T-helper 1 cell treated with Interleukin-12 subunit alpha and Interleukin-12 subunit beta and Interleukin-4 antibody, amounts not matched to agents 30 ng/mL and 1 ng/mL, for 36 hours (primary cell): ENCODE measurements at regions not wholly inside any gene's neighbourhood (a gene's known extent, or its start where the extent isn't known, plus 50 kb on each side); places are given as distances from the start of the nearest gene placed in this dataset.

ENCODE experiments used
- intact Hi-C: fragments of 100-400 bp; cut with micrococcal nuclease; formaldehyde crosslinking; loops from one replicate; pipeline ENCODE4 v1.15.1; 2024

GRCh38 chr6:1065986-1066385 lies 245.9 kb upstream of the FOXQ1 start:
- intact Hi-C loops, result no loop called here

GRCh38 chr6:1063671-1064355 lies 248.1 kb upstream of the FOXQ1 start:
- intact Hi-C loops, result no loop called here

DNA sequence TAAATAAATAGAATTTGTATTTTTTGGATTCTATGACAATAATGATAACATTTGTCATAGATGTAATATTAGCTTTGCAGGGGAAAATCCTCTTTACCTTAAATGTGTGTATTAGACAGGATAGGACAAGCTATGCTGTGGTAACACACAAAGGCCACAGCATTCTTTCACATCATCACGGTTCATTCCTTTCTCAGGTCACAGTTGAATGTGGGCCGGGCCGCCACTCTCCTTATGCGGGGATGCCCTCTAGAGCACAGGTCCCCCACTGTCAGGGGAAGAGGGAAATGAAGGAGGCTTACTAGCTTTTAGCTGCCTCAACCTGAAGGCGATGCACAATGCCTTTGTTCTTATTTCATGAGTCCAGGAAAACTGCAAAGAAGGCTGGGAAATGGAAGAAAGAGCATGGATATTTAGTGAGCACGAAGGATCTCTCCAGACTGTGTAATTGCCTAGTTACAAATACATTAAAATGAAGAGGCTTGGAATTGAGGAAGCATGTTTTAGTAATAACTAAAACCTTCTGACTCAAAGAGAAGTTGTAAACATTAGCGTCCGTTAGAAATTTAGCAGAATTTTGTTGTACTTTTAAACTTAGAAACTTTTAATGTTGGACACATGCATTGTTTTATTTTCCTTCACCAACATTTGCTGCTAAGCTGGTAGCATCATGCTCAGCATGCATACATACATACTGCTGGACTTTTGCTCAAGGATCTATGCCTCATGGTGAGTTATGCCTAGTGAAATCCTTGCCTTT lies 248.9 kb upstream of the FOXQ1 start:
- intact Hi-C loops, result no loop called here

- intact Hi-C loops, result no loop called here
These were observed 252.3 kb upstream of the FOXQ1 start for GRCh38 chr6:1059596-1059995.

DNA sequence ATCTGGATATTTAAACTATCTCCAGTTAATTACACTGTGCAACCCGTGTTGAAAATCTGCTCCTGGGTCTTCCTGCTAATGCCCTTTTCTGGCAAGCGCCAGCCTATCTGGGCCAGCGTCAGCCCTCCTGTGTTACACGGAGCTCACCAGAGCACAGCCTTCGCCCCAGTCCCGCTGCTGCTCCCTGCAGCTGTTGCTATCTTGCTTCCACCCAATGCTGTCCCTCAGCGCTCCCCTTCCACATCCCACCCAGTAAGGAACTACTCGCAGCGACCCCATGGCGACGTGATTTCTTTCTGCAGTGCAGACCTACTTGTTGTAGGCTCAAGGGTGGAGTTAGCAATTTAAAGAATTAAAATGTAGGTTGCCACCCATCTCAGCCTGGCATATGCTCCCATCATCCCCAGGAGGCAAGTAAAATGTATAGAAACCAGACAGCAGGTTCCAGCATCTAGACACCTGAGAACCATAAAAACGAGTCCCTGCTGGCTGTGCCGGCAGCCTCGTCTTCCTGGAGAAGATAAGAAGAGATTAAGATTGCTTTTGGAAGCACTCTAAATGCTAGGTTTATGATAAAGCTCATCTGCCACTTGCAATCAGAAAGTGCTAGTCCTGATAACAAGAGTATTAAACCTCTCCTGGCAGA lies 254.3 kb upstream of the FOXQ1 start:
- intact Hi-C loops, result no loop called here

GRCh38 chr6:1055015-1055921 lies 256.6 kb upstream of the FOXQ1 start:
- intact Hi-C loops, result no loop called here

DNA sequence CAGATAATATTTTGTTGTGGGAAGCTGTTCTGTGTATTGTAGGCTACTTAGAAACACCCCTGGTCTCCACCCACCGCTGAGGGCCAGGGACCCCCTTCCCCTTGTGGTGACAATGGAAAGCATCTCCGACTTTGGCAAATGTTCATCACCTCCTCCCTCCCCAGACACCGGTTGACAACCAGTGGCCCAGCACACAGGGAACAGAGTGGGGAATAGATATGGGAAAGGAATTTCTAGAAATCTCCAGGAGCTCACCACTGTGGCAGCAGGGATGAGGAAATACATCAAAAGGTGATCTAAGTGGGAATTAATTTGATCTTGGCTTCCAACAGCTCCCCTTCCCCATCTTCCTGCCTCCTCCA lies 257.3 kb upstream of the FOXQ1 start:
- intact Hi-C loops, result no loop called here

GRCh38 chr6:1053586-1053985 lies 258.3 kb upstream of the FOXQ1 start:
- intact Hi-C loops, result no loop called here

DNA sequence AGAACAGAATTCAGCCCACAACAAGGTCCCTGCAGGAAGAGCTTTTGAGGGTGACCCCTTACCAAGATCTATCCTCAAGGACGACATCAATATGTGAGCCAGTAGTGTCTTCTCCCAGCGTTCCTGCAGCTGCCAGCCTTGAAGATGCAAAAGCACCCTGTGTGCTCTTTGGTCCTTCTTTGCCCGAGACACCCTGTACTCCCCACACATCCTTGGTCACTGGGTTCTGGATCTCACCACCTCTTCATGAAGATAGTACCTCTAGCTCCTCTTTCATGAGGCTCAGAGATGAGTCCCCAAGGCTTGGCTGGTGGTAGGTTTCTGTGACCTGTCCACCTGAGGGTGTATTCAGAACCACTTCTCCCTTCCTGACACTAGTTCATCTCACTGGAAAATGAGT lies 259.6 kb upstream of the FOXQ1 start:
- intact Hi-C loops, result no loop called here

GRCh38 chr6:1049900-1050299 lies 262.0 kb upstream of the FOXQ1 start:
- intact Hi-C loops, result no loop called here

GRCh38 chr6:1049170-1049569 lies 262.7 kb upstream of the FOXQ1 start:
- intact Hi-C loops, result no loop called here

- intact Hi-C loops, result no loop called here
These were observed 263.8 kb upstream of the FOXQ1 start for GRCh38 chr6:1047981-1048541.

- intact Hi-C loops, result no loop called here
These were observed 266.7 kb upstream of the FOXQ1 start for GRCh38 chr6:1045239-1045638.

- intact Hi-C loops, result no loop called here
These were observed 267.7 kb upstream of the FOXQ1 start for GRCh38 chr6:1044040-1044836.

- intact Hi-C loops, result no loop called here
These were observed 268.5 kb upstream of the FOXQ1 start for GRCh38 chr6:1043458-1043836.

- intact Hi-C loops, result no loop called here
These were observed 269.1 kb upstream of the FOXQ1 start for GRCh38 chr6:1042583-1043457.

- intact Hi-C loops, result no loop called here
These were observed 271.5 kb upstream of the FOXQ1 start for GRCh38 chr6:1040393-1040792.

- intact Hi-C loops, result no loop called here
These were observed 272.2 kb upstream of the FOXQ1 start for GRCh38 chr6:1039746-1040145.

DNA sequence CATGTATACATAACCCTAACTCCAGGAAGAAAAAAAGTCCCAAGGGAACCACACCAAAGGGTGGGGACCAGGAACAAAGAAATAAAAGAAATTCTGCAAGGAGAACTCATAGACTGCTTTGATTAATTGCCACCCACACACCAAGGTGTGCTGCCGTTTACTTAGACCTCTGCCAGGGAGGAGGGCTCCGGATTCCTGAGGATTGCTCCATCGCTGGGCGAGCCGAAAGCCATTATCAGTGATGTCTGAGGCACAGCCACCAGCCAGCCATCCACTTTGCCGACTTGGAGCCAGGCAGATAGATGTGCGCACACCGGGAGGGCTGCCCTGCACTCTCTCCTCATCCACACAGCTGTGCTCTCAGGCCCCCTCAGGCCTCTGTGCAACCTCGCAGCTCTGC lies 272.7 kb upstream of the FOXQ1 start:
- intact Hi-C loops, result no loop called here
